Adrenal gland (tissue), 9 donors: ENCODE measurements at regions not wholly inside any gene's neighbourhood (a gene's known extent, or its start where the extent isn't known, plus 50 kb on each side); places are given as distances from the start of the nearest gene placed in this dataset.

ENCODE experiments used
- DNase-seq, 7 donors: peaks; one replicate each; pipeline ENCODE4 v3.0.0-alpha.2; 2019 to 2020
- H3K27ac ChIP-seq, 5 donors: fragments of 200-600 bp; sonication (generic) in 4 of 5; 1 replicate in 3 of 5; 2 replicates in 2 of 5; pipeline versions ENCODE4 v1.5.1 to v1.8.0; 2016 to 2020; ENCODE audit warnings: mild to moderate bottlenecking in 1 of 5
- H3K27me3 ChIP-seq: fragments of 200-600 bp; 2 replicates; pipeline ENCODE4 v1.8.0; 2021
- H3K36me3 ChIP-seq, 2 donors: fragments of 200-600 bp; replicated peaks in 1 of 2; 1 replicate in 1 of 2; 2 replicates in 1 of 2; pipeline versions ENCODE4 v1.5.1 to v1.8.0; 2018 to 2022
- H3K4me1 ChIP-seq, 2 donors: fragments of 200-600 bp; replicated peaks in 1 of 2; 1 replicate in 1 of 2; 2 replicates in 1 of 2; pipeline versions ENCODE4 v1.5.1 to v1.8.0; 2018 to 2021
- H3K4me3 ChIP-seq, 4 donors: fragments of 200-600 bp; sonication (generic) in 3 of 4; one replicate each; pipeline ENCODE4 v1.5.1; 2016 to 2018
- H3K9me3 ChIP-seq, 3 donors: fragments of 200-600 bp; sonication (generic) in 1 of 3; replicated peaks in 1 of 3; 1 replicate in 2 of 3; 2 replicates in 1 of 3; pipeline versions ENCODE4 v1.5.1 to v1.8.0; 2016 to 2021
- CTCF ChIP-seq, 6 experiments: fragments of 450-650 bp in 4 of 6; fragments of 200-600 bp in 2 of 6; sonication (generic) in 1 of 6; IDR thresholded peaks; 1 replicate in 5 of 6; 2 replicates in 1 of 6; pipeline versions ENCODE4 v1.5.1 to v1.8.0; 2016 to 2021; ENCODE audit warnings: antibody characterized with exemption in 6 of 6, mild to moderate bottlenecking in 2 of 6, moderate library complexity in 1 of 6
- POLR2A ChIP-seq, 2 donors: fragments of 450-650 bp; IDR thresholded peaks; one replicate each; pipeline ENCODE4 v1.6.1; 2017; ENCODE audit warnings: antibody characterized with exemption in 2 of 2, mild to moderate bottlenecking in 2 of 2, moderate library complexity in 1 of 2
- WGBS, 4 donors: extraction: QIAGEN DNeasy Blood & Tissue Kit in 2 of 4; methylation state at CpG; one replicate each; pipeline versions ENCODE4 v1.1.5 to v1.1.7; 2013 to 2017; 5-methylcytosine and 5-hydroxymethylcytosine counted together
- intact Hi-C, 2 donors: fragments of 100-400 bp; cut with DNase I; formaldehyde crosslinking; loops; one replicate each; pipeline versions ENCODE4 v1.14.1 to v1.15.0; 2022 to 2023
- donor health status: healthy with polysubstance abuse.
- donor health status: Bipolar disorder and iron deficiency.
- donor health status: DM: yes; HTN: yes; CAD: no.
- donor health status: DM: no; HTN: no; CAD: no.
- donor health status: DM: no; HTN: no; CAD: no.

- Histone ChIP-seq H3K4me3 (no peak overlapping the region), H3K27ac (peak overlapping the region in 3 of 5 donors; percentile 67 to 82 (median 80)), H3K9me3 (no peaks in the 10 kb centered on the region), H3K4me1 (peaks cover 6 to 57% of the 10 kb centered on the region in 2 donors), H3K27me3 (no peaks in the 10 kb centered on the region), H3K36me3 (no peaks in the 10 kb centered on the region)
- 47 to 72% (median 67%) methylated on average over 6 of the region's 6 CpGs for WGBS, 4 donors
- TF ChIP-seq POLR2A (IDR thresholded peaks at IDR 0.05) (no peak), CTCF (IDR thresholded peaks at IDR 0.05) (no peak)
- DNase-seq = peak in 3 of 7 donors; percentile 53 to 86 (median 54)
- intact Hi-C loops = no loop called here
Observed at GRCh38 chr14:100440758-100441203, 117.6 kb downstream of the SLC25A47 start.

GRCh38 chr14:100441271-100441947 lies 118.3 kb downstream of the SLC25A47 start:
- Histone ChIP-seq H3K4me1 (peaks cover 6 to 53% of the 10 kb centered on the region in 2 donors), H3K27me3 (no peaks in the 10 kb centered on the region), H3K4me3 (no peak overlapping the region), H3K27ac (peak overlapping the region in 2 of 5 donors; percentile 80 to 82), H3K36me3 (no peaks in the 10 kb centered on the region), H3K9me3 (no peaks in the 10 kb centered on the region)
- WGBS, 4 donors = 87 to 91% (median 89%) methylated on average over 3 to 6 of the region's 6 CpGs
- TF ChIP-seq CTCF (IDR thresholded peaks at IDR 0.05) (no peak), POLR2A (IDR thresholded peaks at IDR 0.05) (no peak)
- intact Hi-C loops = no loop called here
- no peak for DNase-seq

DNA sequence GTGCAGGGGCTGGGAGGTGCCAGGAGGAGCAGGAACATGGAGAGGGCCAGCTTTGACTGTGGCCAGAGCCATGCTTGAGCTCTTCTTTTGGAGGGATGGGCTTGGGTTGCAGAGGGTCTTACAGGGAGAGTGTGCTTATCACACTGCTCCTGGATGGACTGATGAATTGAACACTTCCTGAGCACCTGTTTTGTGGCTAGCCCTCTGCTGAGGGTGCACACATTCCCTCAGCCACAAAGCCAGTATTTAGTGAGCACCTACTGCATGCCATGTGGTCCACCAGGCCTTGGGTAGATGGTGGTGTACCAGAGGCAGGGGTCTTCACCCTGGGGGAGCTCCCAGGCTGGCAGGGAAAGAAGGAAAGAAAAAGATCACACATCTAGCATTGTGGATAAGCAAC lies 118.9 kb downstream of the SLC25A47 start:
- H3K9me3 ChIP-seq = no peaks in the 10 kb centered on the region
- intact Hi-C loops = no loop called here
- H3K27ac ChIP-seq = peak overlapping the region in 1 of 5 donors; percentile 82
- H3K4me1 ChIP-seq = peaks cover 6 to 50% of the 10 kb centered on the region in 2 donors
- H3K36me3 ChIP-seq = no peaks in the 10 kb centered on the region
- no peak overlapping the region for H3K4me3 ChIP-seq
- DNase-seq = no peak
- TF ChIP-seq CTCF (IDR thresholded peaks at IDR 0.05) (no peak), POLR2A (IDR thresholded peaks at IDR 0.05) (no peak)
- no peaks in the 10 kb centered on the region for H3K27me3 ChIP-seq

GRCh38 chr14:100442498-100443490 lies 119.7 kb downstream of the SLC25A47 start:
- TF ChIP-seq CTCF (IDR thresholded peaks at IDR 0.05) (no peak), POLR2A (IDR thresholded peaks at IDR 0.05) (no peak)
- DNase-seq = no peak
- Histone ChIP-seq H3K9me3 (no peaks in the 10 kb centered on the region), H3K36me3 (no peaks in the 10 kb centered on the region), H3K27me3 (no peaks in the 10 kb centered on the region), H3K4me3 (no peak overlapping the region), H3K27ac (peak overlapping the region in 1 of 5 donors; percentile 82), H3K4me1 (peaks cover 6 to 50% of the 10 kb centered on the region in 2 donors)
- WGBS, 4 donors = 79 to 89% (median 86%) methylated on average over 12 to 13 of the region's 13 CpGs
- intact Hi-C loops = no loop called here
